Common myeloid progenitor, CD34-positive (primary cell): ENCODE measurements at regions not wholly inside any gene's neighbourhood (a gene's known extent, or its start where the extent isn't known, plus 50 kb on each side); places are given as distances from the start of the nearest gene placed in this dataset.

Experiments used
- CTCF ChIA-PET: fragments of 350-600 bp; sonication (Branson Sonifier 250); formaldehyde crosslinking; loops from one replicate; lab custom pipeline; 2021; ENCODE audit warnings: antibody characterized with exemption; lab: Charles Lee
- POLR2A ChIA-PET: fragments of 350-600 bp; sonication (Branson Sonifier 250); formaldehyde crosslinking; loops from one replicate; lab custom pipeline; 2021; ENCODE audit warnings: antibody characterized with exemption; lab: Charles Lee
- DNase-seq, 3 donors: peaks; one replicate each; pipeline versions ENCODE4 v3.0.0 to v3.0.0-alpha.2; 2013
- H3K27ac ChIP-seq, 2 experiments: 1 replicate in 1 of 2; 2 replicates in 1 of 2; pipeline ENCODE4 v1.7.0; 2013; ENCODE audit warnings: inconsistent platforms in 2 of 2, low read length in 2 of 2, mild to moderate bottlenecking in 2 of 2, low read depth in 1 of 2, moderate library complexity in 1 of 2; ENCODE audit not compliant: severe bottlenecking in 2 of 2, insufficient read depth in 1 of 2, poor library complexity in 1 of 2
- H3K27me3 ChIP-seq, 5 experiments: replicated peaks in 2 of 5; 1 replicate in 3 of 5; 2 replicates in 2 of 5; pipeline versions ENCODE4 v1.6.1 to v1.7.0; 2013; ENCODE audit warnings: low read length in 4 of 5, mild to moderate bottlenecking in 2 of 5, moderate library complexity in 2 of 5, inconsistent platforms in 1 of 5; ENCODE audit not compliant: insufficient read depth in 5 of 5, control insufficient read depth in 4 of 5
- H3K36me3 ChIP-seq, 4 experiments: 1 replicate in 2 of 4; 2 replicates in 2 of 4; pipeline versions ENCODE4 v1.6.1 to v1.7.0; 2013; ENCODE audit warnings: low read length in 3 of 4, control low read depth in 1 of 4, mild to moderate bottlenecking in 1 of 4; ENCODE audit not compliant: control insufficient read depth in 4 of 4, insufficient read depth in 4 of 4
- H3K4me1 ChIP-seq, 4 experiments: 1 replicate in 3 of 4; 2 replicates in 1 of 4; pipeline versions ENCODE4 v1.6.1 to v1.7.1; 2013; ENCODE audit warnings: low read length in 3 of 4, mild to moderate bottlenecking in 3 of 4, control low read depth in 1 of 4, inconsistent platforms in 1 of 4, moderate library complexity in 1 of 4; ENCODE audit not compliant: control insufficient read depth in 4 of 4, insufficient read depth in 4 of 4; ENCODE audit errors: control extremely low read depth in 1 of 4
- H3K4me3 ChIP-seq, 7 experiments: 1 replicate in 4 of 7; 2 replicates in 3 of 7; pipeline versions ENCODE4 v1.5.1 to v1.7.0; 2013; ENCODE audit warnings: mild to moderate bottlenecking in 7 of 7, low read length in 6 of 7, moderate library complexity in 6 of 7, inconsistent platforms in 2 of 7, low read depth in 2 of 7, control low read depth in 1 of 7; ENCODE audit not compliant: insufficient read depth in 4 of 7, control insufficient read depth in 1 of 7; ENCODE audit errors: extremely low read depth in 1 of 7
- H3K9me3 ChIP-seq, 5 experiments: 1 replicate in 4 of 5; 2 replicates in 1 of 5; pipeline versions ENCODE4 v1.6.1 to v1.7.1; 2013; ENCODE audit warnings: low read length in 4 of 5, mild to moderate bottlenecking in 2 of 5, inconsistent platforms in 1 of 5, low read depth in 1 of 5, moderate library complexity in 1 of 5; ENCODE audit not compliant: control insufficient read depth in 4 of 5, insufficient read depth in 2 of 5; ENCODE audit errors: control extremely low read depth in 1 of 5
- WGBS: methylation state at CpG from one replicate; pipeline ENCODE4 v1.1.5; 2013; ENCODE audit not compliant: insufficient coverage; 5-methylcytosine and 5-hydroxymethylcytosine counted together

DNA sequence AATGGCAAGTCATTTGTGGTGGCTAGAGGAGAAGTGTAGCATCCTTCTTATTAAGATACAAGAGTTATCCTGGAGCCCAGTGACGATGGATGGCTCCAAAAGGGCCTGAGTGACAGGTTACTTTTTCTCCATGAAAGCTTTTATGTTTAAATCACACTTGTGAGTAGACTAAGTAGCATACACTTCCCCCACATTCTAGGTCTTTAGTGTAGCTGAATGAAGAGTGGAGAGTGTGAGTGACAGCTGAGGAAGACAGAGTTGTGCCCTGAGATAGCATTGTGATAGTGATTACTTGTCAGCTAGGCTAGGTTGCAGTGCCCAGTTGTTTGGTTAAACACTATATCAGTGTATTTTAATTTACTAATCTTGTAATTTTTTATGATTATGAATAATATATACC, 337.8 kb downstream of the TENT4A start:
- Histone ChIP-seq H3K4me3 (no peak overlapping the region), H3K27ac (no peak overlapping the region), H3K4me1 (no peaks in the 10 kb centered on the region), H3K27me3 (no peaks in the 10 kb centered on the region), H3K36me3 (no peaks in the 10 kb centered on the region), H3K9me3 (no peaks in the 10 kb centered on the region)
- DNase-seq: no peak
- WGBS: 80% methylated on average over 1 of the region's 1 CpG
- ChIA-PET CTCF (no interaction called here), POLR2A (no interaction called here)

DNA sequence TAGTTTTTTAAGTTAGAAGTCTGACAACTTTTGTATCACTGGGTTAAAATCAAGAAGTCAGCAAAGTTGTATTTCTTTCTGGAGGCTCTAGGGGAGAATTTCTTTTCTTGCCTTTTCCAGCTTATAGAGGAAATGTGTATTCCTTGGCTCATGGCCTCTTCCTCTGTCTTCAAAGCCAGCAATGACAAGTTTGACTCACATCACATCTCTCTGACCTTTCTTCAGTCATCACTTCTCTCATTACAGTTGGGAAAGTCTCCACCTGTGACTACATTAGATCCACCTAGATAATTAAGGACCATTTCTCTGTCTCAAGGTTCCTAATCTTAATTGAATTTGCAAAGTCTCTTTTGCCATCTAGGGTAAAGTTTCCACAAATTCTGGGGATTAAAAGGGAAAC, 339.9 kb downstream of the TENT4A start:
- Histone ChIP-seq H3K9me3 (no peaks in the 10 kb centered on the region), H3K27ac (no peak overlapping the region), H3K4me1 (no peaks in the 10 kb centered on the region), H3K36me3 (no peaks in the 10 kb centered on the region), H3K4me3 (no peak overlapping the region), H3K27me3 (no peaks in the 10 kb centered on the region)
- ChIA-PET POLR2A (no interaction called here), CTCF (no interaction called here)
- DNase-seq: no peak

DNA sequence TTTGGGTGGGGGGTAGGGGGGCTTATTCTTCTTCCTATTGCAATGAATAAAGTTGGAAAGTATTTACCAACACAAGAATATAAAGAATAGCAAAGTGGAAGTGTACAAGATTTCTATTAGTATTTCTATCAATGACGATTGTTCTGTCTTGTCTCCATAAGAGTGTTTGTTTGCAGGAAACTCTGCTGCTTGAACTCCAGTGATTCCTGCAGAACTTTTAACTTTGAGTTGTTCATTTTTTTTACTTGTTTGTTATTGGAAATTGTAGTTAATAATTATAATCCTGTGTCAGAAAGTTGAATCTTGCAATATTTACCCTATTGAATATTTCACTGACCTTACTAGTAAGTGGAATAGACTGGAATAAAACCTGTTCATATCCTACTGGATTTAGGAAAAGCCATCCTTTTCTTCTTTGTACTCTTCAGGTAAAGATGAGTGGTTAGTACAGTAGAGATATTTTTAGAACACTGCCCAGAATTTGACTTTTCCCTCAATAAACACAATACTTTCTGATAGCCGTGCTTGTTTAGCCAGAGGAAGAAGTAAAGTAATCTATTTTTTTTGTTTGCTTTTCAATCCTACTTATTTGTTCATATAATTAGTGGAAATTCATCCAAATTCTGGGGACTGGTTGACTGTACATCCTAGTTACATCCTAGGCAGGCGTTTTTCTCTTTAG, 340.4 kb downstream of the TENT4A start:
- H3K27me3 ChIP-seq: no peaks in the 10 kb centered on the region
- ChIA-PET CTCF (no interaction called here), POLR2A (no interaction called here)
- no peak overlapping the region for H3K27ac ChIP-seq
- 100% methylated on average over 1 of the region's 3 CpGs for WGBS
- no peaks in the 10 kb centered on the region for H3K36me3 ChIP-seq
- no peaks in the 10 kb centered on the region for H3K4me1 ChIP-seq
- DNase-seq: no peak
- H3K4me3 ChIP-seq: no peak overlapping the region
- no peaks in the 10 kb centered on the region for H3K9me3 ChIP-seq

DNA sequence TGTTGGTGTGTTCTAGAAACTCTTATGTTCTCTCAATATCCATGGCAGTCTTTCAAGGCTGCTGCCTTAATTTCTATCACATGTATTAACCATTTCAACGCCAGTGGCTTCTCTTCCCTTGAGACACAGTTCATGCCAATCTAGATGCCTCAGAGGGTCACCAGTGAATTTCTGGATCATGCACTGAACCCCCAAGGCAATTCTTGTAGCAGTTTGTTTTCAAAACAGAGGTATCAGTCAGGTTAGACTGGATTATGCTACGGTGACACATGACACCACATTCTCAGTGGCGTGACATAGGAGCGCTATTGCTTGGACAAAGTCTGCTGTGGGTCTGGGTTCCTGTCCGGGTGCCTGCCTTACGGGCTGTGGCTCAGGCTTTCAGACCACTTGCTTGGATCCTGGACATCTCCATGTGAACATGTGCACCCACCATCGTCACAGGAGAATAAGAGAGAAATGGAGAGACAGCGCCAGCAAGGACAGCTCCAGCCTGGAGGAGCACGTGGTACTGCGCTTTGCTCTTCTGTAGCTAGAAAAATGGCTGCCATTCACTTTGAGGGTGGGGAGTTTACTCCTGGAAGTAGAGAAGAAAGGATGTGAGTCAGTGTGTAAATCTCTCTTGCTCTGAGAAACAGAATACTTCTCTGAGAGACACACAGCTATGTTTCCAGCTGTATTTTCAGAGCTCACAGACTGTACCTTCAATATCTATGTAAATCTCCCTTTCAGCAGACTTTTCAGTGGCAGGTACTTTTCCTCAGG, 329.3 kb upstream of the ADCY2 start:
- POLR2A ChIA-PET: no interaction called here
- 95% methylated on average over 9 of the region's 10 CpGs for WGBS
- no peak for DNase-seq

DNA sequence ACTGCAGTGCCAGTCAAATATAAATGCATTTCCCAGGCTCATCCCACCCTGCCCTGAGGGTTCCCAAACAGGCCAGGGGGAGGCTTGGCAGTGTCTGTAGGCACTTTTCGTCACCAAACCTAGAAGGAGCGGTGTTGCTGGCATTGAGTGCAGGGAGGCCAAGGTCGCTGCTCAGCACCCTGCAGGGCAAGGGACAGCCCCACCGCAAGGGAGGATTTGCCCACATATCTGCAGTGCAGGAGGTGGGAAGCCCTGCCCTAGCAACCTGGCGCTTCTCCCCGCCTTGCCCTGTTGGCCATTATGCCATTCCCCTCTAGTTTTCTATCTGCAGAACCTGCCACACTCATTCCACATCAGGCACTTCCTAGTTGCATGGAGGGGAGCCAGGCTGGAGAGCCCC, 327.8 kb upstream of the ADCY2 start:
- Histone ChIP-seq H3K27me3 (peaks cover 0 to 2% (median 0%) of the 10 kb centered on the region in 5 experiments), H3K4me1 (no peaks in the 10 kb centered on the region), H3K9me3 (no peaks in the 10 kb centered on the region), H3K4me3 (no peak overlapping the region), H3K36me3 (no peaks in the 10 kb centered on the region), H3K27ac (no peak overlapping the region)
- ChIA-PET POLR2A (no interaction called here), CTCF (no interaction called here)
- DNase-seq: no peak
- WGBS: 90% methylated on average over 5 of the region's 6 CpGs

More for the DNA sequence above, 329.3 kb upstream of the ADCY2 start:
- Histone ChIP-seq H3K27ac (no peak overlapping the region), H3K4me1 (no peaks in the 10 kb centered on the region), H3K9me3 (no peaks in the 10 kb centered on the region), H3K36me3 (no peaks in the 10 kb centered on the region), H3K27me3 (no peaks in the 10 kb centered on the region), H3K4me3 (no peak overlapping the region)
- CTCF ChIA-PET: no interaction called here

DNA sequence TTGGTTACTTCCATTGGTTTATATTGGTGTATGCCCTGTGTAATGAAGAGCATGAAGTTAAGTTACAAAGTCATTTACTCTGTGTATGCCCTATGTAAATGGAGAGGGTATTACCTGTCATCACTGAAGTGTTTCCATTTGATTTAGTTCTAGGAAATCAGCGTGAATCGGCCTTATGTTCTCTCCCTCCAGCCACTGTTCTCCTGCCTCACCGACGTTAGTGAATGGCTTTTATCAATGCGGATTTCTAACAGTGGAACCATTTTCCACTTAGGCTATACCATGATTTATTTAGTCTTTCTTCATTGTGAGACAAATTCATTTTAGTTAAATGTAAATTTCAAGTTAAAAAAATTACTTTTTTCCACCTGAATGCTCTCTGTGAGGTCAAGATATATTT, 327.0 kb upstream of the ADCY2 start:
- WGBS: 92% methylated on average over 2 of the region's 5 CpGs
- Histone ChIP-seq H3K27ac (no peak overlapping the region), H3K4me3 (no peak overlapping the region), H3K27me3 (peaks cover 0 to 2% (median 0%) of the 10 kb centered on the region in 5 experiments), H3K9me3 (no peaks in the 10 kb centered on the region), H3K4me1 (no peaks in the 10 kb centered on the region), H3K36me3 (no peaks in the 10 kb centered on the region)
- DNase-seq: no peak
- ChIA-PET POLR2A (no interaction called here), CTCF (no interaction called here)

DNA sequence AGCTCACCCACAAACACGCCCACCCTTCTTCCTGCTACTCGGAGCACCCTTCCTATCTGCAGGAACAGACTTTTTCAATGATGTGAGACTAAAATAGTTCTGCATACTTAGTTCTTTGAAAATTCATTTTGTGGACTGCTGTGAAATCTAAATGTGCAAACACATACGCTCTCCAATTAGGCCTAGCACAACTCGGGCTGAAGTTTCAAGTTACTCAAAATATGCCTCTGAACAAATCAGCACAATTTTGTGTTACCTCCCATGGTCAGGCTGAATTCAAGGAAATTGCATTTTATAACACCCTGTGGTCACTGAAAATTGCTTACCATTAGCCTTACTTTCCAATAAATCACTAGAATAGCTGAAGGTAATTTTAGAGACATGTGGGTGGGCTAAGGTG, 323.8 kb upstream of the ADCY2 start:
- CTCF ChIA-PET: no interaction called here
- POLR2A ChIA-PET: no interaction called here
- Histone ChIP-seq H3K27me3 (peaks cover 0 to 2% (median 0%) of the 10 kb centered on the region in 5 experiments), H3K36me3 (no peaks in the 10 kb centered on the region), H3K4me3 (no peak overlapping the region), H3K9me3 (no peaks in the 10 kb centered on the region), H3K4me1 (no peaks in the 10 kb centered on the region), H3K27ac (no peak overlapping the region)
- WGBS: 94% methylated on average over 2 of the region's 4 CpGs
- no peak for DNase-seq
